Neural crest cell (in vitro differentiated cells): ENCODE measurements at regions not wholly inside any gene's neighbourhood (a gene's known extent, or its start where the extent isn't known, plus 50 kb on each side); places are given as distances from the start of the nearest gene placed in this dataset.

ENCODE experiments used
- DNase-seq: peaks from one replicate; pipeline ENCODE4 v3.0.0; 2021; ENCODE audit warnings: low read depth, mixed read lengths, low spot score
- H3K27ac Mint-ChIP-seq: one replicate; pipeline ENCODE4 v1.8.0; 2021; ENCODE audit warnings: mild to moderate bottlenecking, mixed read lengths; ENCODE audit not compliant: unreplicated experiment
- H3K27me3 Mint-ChIP-seq: 2 replicates; pipeline ENCODE4 v1.8.0; 2021; ENCODE audit warnings: low read depth, mild to moderate bottlenecking, mixed read lengths
- H3K36me3 Mint-ChIP-seq: 2 replicates; pipeline ENCODE4 v1.8.0; 2021; ENCODE audit warnings: low read depth, mild to moderate bottlenecking, mixed read lengths
- H3K4me1 Mint-ChIP-seq: 2 replicates; pipeline ENCODE4 v1.8.0; 2021; ENCODE audit warnings: mixed read lengths
- H3K4me3 Mint-ChIP-seq: one replicate; pipeline ENCODE4 v1.8.0; 2021; ENCODE audit warnings: mild to moderate bottlenecking, mixed read lengths
- H3K9me3 Mint-ChIP-seq: 2 replicates; pipeline ENCODE4 v1.8.0; 2021; ENCODE audit warnings: mixed read lengths
- TF ChIP-seq, protein P1 (sequence below): fragments of 200-600 bp; sonication (generic); conservative IDR thresholded peaks from 2 replicates; pipeline ENCODE4 v1.5.0; 2021; ENCODE audit warnings: antibody characterized with exemption, mild to moderate bottlenecking

GRCh38 chr6:119540417-119540816 lies 190.9 kb upstream of the MAN1A1 start:
- DNase-seq = no peak
- no peaks in the 10 kb centered on the region for H3K9me3 Mint-ChIP-seq
- no peak overlapping the region for H3K27ac Mint-ChIP-seq
- TF ChIP-seq, protein P1, sequence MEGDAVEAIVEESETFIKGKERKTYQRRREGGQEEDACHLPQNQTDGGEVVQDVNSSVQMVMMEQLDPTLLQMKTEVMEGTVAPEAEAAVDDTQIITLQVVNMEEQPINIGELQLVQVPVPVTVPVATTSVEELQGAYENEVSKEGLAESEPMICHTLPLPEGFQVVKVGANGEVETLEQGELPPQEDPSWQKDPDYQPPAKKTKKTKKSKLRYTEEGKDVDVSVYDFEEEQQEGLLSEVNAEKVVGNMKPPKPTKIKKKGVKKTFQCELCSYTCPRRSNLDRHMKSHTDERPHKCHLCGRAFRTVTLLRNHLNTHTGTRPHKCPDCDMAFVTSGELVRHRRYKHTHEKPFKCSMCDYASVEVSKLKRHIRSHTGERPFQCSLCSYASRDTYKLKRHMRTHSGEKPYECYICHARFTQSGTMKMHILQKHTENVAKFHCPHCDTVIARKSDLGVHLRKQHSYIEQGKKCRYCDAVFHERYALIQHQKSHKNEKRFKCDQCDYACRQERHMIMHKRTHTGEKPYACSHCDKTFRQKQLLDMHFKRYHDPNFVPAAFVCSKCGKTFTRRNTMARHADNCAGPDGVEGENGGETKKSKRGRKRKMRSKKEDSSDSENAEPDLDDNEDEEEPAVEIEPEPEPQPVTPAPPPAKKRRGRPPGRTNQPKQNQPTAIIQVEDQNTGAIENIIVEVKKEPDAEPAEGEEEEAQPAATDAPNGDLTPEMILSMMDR = no peak
- no peak overlapping the region for H3K4me3 Mint-ChIP-seq
- H3K27me3 Mint-ChIP-seq = no peaks in the 10 kb centered on the region
- H3K36me3 Mint-ChIP-seq = no peaks in the 10 kb centered on the region
- no peaks in the 10 kb centered on the region for H3K4me1 Mint-ChIP-seq

DNA sequence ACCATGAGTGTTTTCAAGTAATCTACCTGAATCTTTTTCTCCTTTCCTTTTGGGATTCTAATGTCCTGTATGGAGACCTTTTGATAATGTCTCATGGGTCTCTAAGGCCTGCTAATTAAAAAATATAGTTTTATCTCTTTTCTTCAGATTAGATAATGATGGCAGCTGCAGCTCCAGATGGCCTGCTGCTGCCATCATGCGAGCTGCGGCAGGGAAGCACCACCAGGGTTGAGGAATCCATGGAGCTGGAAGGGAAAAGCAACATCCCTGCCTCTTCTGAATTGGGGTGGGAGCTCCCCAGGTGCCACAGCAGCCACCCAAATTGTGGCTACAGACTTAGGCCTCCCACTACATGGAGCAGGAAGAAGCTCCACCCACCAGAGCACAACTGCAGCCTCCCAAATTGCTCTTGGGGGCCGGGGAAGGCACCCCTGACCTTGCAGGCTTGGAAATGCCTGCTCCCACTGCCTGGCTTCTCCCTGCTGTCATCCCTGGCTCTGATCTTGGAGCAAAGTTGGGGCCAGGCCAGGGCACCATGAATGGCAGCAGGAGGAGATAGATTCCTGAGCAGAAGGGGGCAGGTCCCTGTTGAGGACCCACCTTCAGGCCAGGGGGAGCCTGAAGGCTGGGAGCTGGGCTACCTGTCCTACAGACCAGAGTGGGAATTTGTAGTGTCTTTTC lies 189.6 kb upstream of the MAN1A1 start:
- Mint-ChIP-seq H3K4me1 (no peaks in the 10 kb centered on the region), H3K36me3 (no peaks in the 10 kb centered on the region), H3K27me3 (no peaks in the 10 kb centered on the region), H3K4me3 (no peak overlapping the region), H3K27ac (no peak overlapping the region), H3K9me3 (no peaks in the 10 kb centered on the region)
- TF ChIP-seq, protein P1 = no peak
- no peak for DNase-seq

DNA sequence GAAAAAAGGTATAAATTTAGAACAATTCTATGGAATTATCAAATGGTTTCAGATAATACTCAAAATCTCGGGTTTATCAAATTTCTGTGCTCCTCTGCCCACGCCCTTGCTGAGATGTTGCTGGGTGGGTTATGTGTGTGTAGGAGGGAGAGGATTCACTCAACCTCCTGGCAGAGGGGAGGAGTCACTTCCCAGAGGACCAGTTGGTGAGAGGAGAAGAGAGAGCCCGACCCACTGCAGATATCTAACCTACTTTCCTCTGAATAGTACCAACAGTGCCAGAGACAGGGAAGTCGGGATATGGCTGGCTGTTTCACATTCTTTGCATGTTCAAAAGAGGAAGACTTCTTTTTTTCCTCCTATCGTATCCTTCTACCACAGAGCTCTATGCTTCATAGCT lies 187.1 kb upstream of the MAN1A1 start:
- Mint-ChIP-seq H3K27ac (no peak overlapping the region), H3K9me3 (no peaks in the 10 kb centered on the region), H3K36me3 (no peaks in the 10 kb centered on the region), H3K27me3 (no peaks in the 10 kb centered on the region), H3K4me1 (no peaks in the 10 kb centered on the region), H3K4me3 (no peak overlapping the region)
- DNase-seq = no peak
- TF ChIP-seq, protein P1 = no peak

- no peaks in the 10 kb centered on the region for H3K27me3 Mint-ChIP-seq
- TF ChIP-seq, protein P1 = no peak
- DNase-seq = no peak
- H3K36me3 Mint-ChIP-seq = no peaks in the 10 kb centered on the region
- no peaks in the 10 kb centered on the region for H3K9me3 Mint-ChIP-seq
- H3K4me3 Mint-ChIP-seq = no peak overlapping the region
- H3K4me1 Mint-ChIP-seq = no peaks in the 10 kb centered on the region
- H3K27ac Mint-ChIP-seq = no peak overlapping the region
These were observed 185.8 kb upstream of the MAN1A1 start for GRCh38 chr6:119535332-119535731.

GRCh38 chr6:119533603-119534279 lies 184.2 kb upstream of the MAN1A1 start:
- H3K4me1 Mint-ChIP-seq = no peaks in the 10 kb centered on the region
- TF ChIP-seq, protein P1 = no peak
- no peaks in the 10 kb centered on the region for H3K36me3 Mint-ChIP-seq
- H3K4me3 Mint-ChIP-seq = no peak overlapping the region
- no peak overlapping the region for H3K27ac Mint-ChIP-seq
- no peak for DNase-seq
- H3K9me3 Mint-ChIP-seq = no peaks in the 10 kb centered on the region
- H3K27me3 Mint-ChIP-seq = no peaks in the 10 kb centered on the region
